ENCODE measurements at regions not wholly inside any gene's neighbourhood (a gene's known extent, or its start where the extent isn't known, plus 50 kb on each side); places are given as distances from the start of the nearest gene placed in this dataset.

GRCh38 chr21:16330908-16331268 is 601.1 kb downstream of the USP25 start:
- TF ChIP-seq CTCF (IDR thresholded peaks at IDR 0.05; ENCODE audit: low read depth, low read length) (no peak), EZH2phosphoT487 (IDR thresholded peaks at IDR 0.05; ENCODE audit: low read depth) (no peak)
